GM11168 (cell line): ENCODE measurements at regions not wholly inside any gene's neighbourhood (a gene's known extent, or its start where the extent isn't known, plus 50 kb on each side); places are given as distances from the start of the nearest gene placed in this dataset.
"Not testable (repeated sequence)": the region's sequence is repeated elsewhere in the genome, so short reads cannot be mapped to it uniquely, and the experiment has no call there.

Experiments used
- in situ Hi-C: fragments of 300-500 bp; cut with MboI; formaldehyde crosslinking; loops from one replicate; pipeline ENCODE4 v1.12.0; 2022; ENCODE audit warnings: low sequenced_read_pairs; ENCODE audit not compliant: unreplicated experiment

- in situ Hi-C loops, result no loop called here
These were observed 89.5 kb upstream of the RBMS1 start for GRCh38 chr2:160583146-160583535.

GRCh38 chr2:160583813-160584537 is 90.4 kb upstream of the RBMS1 start:
- in situ Hi-C loops, result no loop called here

GRCh38 chr2:160584972-160585494 is 91.4 kb upstream of the RBMS1 start:
- in situ Hi-C loops, result no loop called here

GRCh38 chr2:160590664-160591063 is 97.1 kb upstream of the RBMS1 start:
- in situ Hi-C loops, result no loop called here

GRCh38 chr2:160592401-160592800 is 98.8 kb upstream of the RBMS1 start:
- in situ Hi-C loops, result no loop called here

GRCh38 chr2:160592993-160593392 is 99.4 kb upstream of the RBMS1 start:
- in situ Hi-C loops, result no loop called here

DNA sequence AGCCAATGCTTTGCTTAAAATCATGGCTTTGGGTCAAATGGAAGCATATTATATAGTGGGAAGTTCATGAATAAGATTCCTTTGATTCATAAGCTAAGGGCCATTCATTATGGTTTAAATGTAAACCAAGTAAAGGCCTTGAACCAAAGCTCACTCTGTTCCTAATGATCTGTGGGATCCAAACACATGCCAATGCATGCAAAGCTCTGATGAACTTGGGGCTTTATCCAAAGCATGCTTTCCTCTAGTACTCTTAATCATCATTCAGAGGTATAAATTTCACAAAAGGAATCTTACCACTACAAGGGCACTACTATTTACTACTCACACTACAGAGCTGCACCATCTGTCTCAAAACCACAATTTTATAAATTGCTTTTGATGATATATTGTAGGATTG is 102.8 kb upstream of the RBMS1 start:
- in situ Hi-C loops, result no loop called here

GRCh38 chr2:160600437-160600836 is 106.8 kb upstream of the RBMS1 start:
- in situ Hi-C loops, result not testable (repeated sequence)

GRCh38 chr2:160602073-160602472 is 108.5 kb upstream of the RBMS1 start:
- in situ Hi-C loops, result no loop called here

GRCh38 chr2:160603771-160604510 is 110.3 kb upstream of the RBMS1 start:
- in situ Hi-C loops, result no loop called here

DNA sequence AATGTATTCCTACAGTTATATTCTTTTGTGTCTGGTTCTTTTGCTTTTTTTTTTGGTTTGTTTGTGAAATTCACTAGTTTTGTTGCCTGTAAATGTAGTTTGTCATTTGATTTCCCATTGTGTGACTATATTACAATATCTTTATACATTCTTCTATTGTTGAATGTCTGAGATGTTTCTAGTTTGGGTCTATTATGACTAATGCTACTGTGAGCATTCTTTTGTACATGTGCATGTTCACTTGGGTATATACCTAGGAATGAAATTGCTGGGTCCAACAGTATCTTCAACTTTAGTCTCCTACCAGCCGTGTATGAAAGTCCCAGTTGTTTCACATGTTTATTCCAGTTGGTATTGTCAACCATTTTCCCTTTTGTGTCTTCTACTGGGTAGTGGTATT is 112.7 kb upstream of the RBMS1 start:
- in situ Hi-C loops, result no loop called here

GRCh38 chr2:160608599-160608998 is 115.0 kb upstream of the RBMS1 start:
- in situ Hi-C loops, result no loop called here

- in situ Hi-C loops, result no loop called here
These were observed 115.7 kb upstream of the RBMS1 start for GRCh38 chr2:160609346-160609745.

- in situ Hi-C loops, result no loop called here
These were observed 116.4 kb upstream of the RBMS1 start for GRCh38 chr2:160610041-160610440.

DNA sequence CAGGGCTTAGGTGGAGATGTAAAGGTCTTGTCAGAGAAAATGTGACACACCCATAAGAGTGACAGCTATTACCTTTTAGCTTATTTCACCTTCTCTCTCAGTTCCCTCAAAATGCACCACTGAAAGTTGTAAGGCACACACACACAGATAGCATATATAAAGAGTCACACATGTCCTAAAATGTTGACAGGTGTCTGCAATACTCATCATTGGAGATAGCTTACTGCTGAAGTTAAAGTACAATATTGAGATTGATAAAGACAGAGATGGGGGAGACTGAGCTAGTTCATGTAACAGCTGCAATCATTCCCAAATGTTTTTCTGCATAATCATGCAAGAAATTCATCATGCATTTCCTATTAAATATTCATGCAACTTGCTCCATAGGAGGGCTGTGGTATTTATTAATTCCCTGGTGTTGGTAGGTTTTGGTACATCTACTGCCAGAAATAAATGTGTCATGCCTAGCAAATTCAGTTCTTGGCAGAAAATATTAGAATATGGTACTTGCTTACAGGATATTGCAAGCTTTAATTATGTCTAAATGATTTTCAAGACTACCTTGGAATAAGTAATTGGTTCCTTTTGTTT is 118.8 kb upstream of the RBMS1 start:
- in situ Hi-C loops, result no loop called here

- in situ Hi-C loops, result no loop called here
These were observed 120.0 kb upstream of the RBMS1 start for GRCh38 chr2:160613466-160614153.

GRCh38 chr2:160614391-160614790 is 120.8 kb upstream of the RBMS1 start:
- in situ Hi-C loops, result no loop called here

- in situ Hi-C loops, result no loop called here
These were observed 122.1 kb upstream of the RBMS1 start for GRCh38 chr2:160615706-160616105.

DNA sequence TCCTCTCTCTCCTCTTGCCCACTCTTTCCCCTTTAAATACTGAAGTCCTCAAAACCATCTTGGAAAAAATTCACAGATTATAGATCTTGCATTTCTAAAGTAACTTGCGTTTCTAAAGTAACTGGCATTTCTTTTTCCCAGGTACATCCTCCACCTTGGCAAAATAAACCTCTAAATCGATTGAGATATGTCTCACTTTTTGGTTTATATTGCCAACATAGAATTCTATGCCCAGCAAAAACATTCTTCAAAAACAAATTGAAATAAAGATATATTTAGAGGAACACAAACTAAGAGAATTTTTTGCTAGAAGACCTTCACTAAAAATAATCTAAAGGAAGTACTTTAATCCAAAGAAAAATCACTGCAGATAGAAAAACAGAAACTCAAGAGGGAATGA is 122.5 kb upstream of the RBMS1 start:
- in situ Hi-C loops, result no loop called here

DNA sequence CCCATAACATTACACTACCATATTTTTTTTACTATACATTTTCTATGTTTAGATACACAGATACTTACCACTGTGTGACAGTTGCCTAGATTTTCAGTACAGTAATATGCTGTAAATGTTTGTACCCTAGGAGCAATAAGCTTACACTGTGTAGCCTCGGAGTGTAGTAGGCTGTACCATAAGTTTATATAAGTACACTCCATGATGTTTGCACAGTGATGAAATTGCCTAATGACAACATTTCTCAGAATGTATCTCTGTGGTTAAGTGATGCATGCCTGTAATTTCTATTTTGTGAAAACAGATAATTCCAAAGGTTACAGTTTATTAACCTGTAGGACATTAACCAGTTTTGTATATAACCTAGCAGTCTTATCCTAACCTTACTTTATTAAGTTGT is 128.1 kb upstream of the RBMS1 start:
- in situ Hi-C loops, result no loop called here
